ENCODE measurements at regions not wholly inside any gene's neighbourhood (a gene's known extent, or its start where the extent isn't known, plus 50 kb on each side); places are given as distances from the start of the nearest gene placed in this dataset.

DNA sequence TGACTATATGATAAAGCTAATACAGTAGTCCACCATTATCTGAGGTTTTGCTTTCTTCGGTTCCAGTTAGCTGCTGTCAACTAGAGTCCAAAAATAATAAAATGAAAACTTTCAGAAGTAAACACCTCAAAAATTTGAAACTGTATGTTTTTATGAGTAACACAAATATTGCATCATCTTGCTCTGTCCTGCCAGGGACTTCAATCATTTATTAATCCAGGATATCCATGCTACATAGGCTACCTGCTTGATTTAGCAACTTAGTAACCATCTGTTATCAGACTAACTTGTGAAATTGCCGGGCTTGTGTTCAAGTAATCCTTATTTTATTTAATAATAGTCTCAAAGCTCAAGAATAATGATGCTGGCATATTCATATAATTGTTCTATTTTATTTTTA is 1537.8 kb upstream of the PABPC4L start:
- H2AFZ ChIP-seq (replicated peaks), result no peak overlapping the region
- no peak for DNase-seq (ENCODE audit: low spot score)
- no peak overlapping the region for H3K4me3 ChIP-seq
- no peaks in the 10 kb centered on the region for H3K36me3 ChIP-seq
- H3K9ac ChIP-seq, result no peak overlapping the region
- H3K4me2 ChIP-seq, result no peak overlapping the region
- no peaks in the 10 kb centered on the region for H3K79me2 ChIP-seq (ENCODE audit: low read depth)
- no peaks in the 10 kb centered on the region for H3K9me3 ChIP-seq (ENCODE audit: low read depth)
- H3K4me1 ChIP-seq, result peaks cover 15% of the 10 kb centered on the region
- Mint-ChIP-seq H3K4me3 (no peak overlapping the region), H3K4me1 (peaks cover 20% of the 10 kb centered on the region), H3K9me3 (no peaks in the 10 kb centered on the region), H3K27ac (no peak overlapping the region), H3K36me3 (no peaks in the 10 kb centered on the region), H3K27me3 (ENCODE audit: insufficient read depth, low read depth) (no peaks in the 10 kb centered on the region)
- H4K20me1 ChIP-seq (ENCODE audit: low read depth), result no peaks in the 10 kb centered on the region
- no peaks in the 10 kb centered on the region for H3K27me3 ChIP-seq
- no peaks in the 10 kb centered on the region for H3F3A ChIP-seq (ENCODE audit: low read depth)
- H3K27ac ChIP-seq, result no peak overlapping the region
- TF ChIP-seq, protein P1, sequence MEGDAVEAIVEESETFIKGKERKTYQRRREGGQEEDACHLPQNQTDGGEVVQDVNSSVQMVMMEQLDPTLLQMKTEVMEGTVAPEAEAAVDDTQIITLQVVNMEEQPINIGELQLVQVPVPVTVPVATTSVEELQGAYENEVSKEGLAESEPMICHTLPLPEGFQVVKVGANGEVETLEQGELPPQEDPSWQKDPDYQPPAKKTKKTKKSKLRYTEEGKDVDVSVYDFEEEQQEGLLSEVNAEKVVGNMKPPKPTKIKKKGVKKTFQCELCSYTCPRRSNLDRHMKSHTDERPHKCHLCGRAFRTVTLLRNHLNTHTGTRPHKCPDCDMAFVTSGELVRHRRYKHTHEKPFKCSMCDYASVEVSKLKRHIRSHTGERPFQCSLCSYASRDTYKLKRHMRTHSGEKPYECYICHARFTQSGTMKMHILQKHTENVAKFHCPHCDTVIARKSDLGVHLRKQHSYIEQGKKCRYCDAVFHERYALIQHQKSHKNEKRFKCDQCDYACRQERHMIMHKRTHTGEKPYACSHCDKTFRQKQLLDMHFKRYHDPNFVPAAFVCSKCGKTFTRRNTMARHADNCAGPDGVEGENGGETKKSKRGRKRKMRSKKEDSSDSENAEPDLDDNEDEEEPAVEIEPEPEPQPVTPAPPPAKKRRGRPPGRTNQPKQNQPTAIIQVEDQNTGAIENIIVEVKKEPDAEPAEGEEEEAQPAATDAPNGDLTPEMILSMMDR (IDR thresholded peaks at IDR 0.05), result no peak
- no peak for TF ChIP-seq EZH2phosphoT487 (IDR thresholded peaks at IDR 0.05)
- TF ChIP-seq EZH2 (IDR thresholded peaks at IDR 0.05), result no peak

DNA sequence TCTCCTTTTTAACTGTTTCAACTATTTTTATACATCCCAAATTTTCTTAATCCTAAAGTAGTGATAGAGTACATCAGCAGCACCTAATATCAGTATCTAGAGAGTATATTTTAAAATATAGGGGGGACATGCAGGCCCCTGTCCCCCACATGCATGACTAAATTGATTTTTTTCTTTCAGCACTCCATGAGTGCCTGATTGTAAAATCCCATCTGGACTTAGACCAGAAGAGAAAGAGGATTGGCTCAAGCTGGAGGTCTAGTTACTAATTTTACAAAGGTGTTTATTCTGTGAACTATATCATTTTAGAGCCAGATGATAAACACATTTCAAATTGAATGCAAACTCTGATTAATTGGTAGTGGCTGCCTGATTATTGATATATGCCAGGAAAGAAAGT is 1533.9 kb upstream of the PABPC4L start:
- H3K36me3 Mint-ChIP-seq, result no peaks in the 10 kb centered on the region
- H3K4me3 ChIP-seq, result no peak overlapping the region
- no peak overlapping the region for H3K4me2 ChIP-seq
- no peaks in the 10 kb centered on the region for H3K9me3 Mint-ChIP-seq
- no peaks in the 10 kb centered on the region for H3K9me3 ChIP-seq (ENCODE audit: low read depth)
- no peaks in the 10 kb centered on the region for H3K27me3 Mint-ChIP-seq (ENCODE audit: insufficient read depth, low read depth)
- no peak overlapping the region for H3K9ac ChIP-seq
- no peaks in the 10 kb centered on the region for H4K20me1 ChIP-seq (ENCODE audit: low read depth)
- no peak overlapping the region for H3K4me3 Mint-ChIP-seq
- TF ChIP-seq EZH2 (IDR thresholded peaks at IDR 0.05) (no peak), EZH2phosphoT487 (IDR thresholded peaks at IDR 0.05) (no peak)
- TF ChIP-seq, protein P1 (IDR thresholded peaks at IDR 0.05), result no peak
- H2AFZ ChIP-seq (replicated peaks), result no peak overlapping the region
- no peaks in the 10 kb centered on the region for H3K36me3 ChIP-seq
- no peaks in the 10 kb centered on the region for H3K4me1 Mint-ChIP-seq
- no peaks in the 10 kb centered on the region for H3K4me1 ChIP-seq
- no peaks in the 10 kb centered on the region for H3F3A ChIP-seq (ENCODE audit: low read depth)
- no peaks in the 10 kb centered on the region for H3K79me2 ChIP-seq (ENCODE audit: low read depth)
- no peak overlapping the region for H3K27ac ChIP-seq
- H3K27me3 ChIP-seq, result no peaks in the 10 kb centered on the region
- no peak overlapping the region for H3K27ac Mint-ChIP-seq
- no peak for DNase-seq (ENCODE audit: low spot score)

DNA sequence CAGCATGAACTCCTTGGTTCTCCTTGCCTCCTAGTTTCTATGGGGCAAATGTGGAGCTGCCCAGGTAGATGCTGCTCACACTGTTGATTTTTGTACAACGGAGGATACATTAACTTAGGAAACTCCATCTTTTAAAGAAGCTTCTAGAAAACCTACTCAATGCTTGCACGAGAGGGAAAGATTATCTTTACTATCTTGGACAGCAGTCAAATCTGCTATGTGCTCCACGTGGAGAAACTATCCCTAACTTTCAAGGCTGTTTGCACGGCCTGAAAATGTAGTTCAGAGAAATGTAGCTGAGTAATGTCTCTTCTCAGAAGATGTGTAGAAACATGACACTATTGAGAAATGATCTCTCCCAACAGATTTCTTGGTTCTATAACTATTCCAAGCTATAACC is 1530.9 kb upstream of the PABPC4L start:
- no peak for DNase-seq (ENCODE audit: low spot score)
- Histone ChIP-seq H3K9ac (no peak overlapping the region), H3K4me3 (no peak overlapping the region), H3F3A (ENCODE audit: low read depth) (no peaks in the 10 kb centered on the region), H3K9me3 (ENCODE audit: low read depth) (no peaks in the 10 kb centered on the region), H2AFZ (replicated peaks) (no peak overlapping the region), H3K4me1 (no peaks in the 10 kb centered on the region), H3K27ac (no peak overlapping the region), H3K27me3 (no peaks in the 10 kb centered on the region), H4K20me1 (ENCODE audit: low read depth) (no peaks in the 10 kb centered on the region), H3K79me2 (ENCODE audit: low read depth) (no peaks in the 10 kb centered on the region), H3K36me3 (no peaks in the 10 kb centered on the region), H3K4me2 (no peak overlapping the region)
- Mint-ChIP-seq H3K27ac (no peak overlapping the region), H3K9me3 (no peaks in the 10 kb centered on the region), H3K27me3 (ENCODE audit: insufficient read depth, low read depth) (no peaks in the 10 kb centered on the region), H3K4me3 (no peak overlapping the region), H3K36me3 (no peaks in the 10 kb centered on the region), H3K4me1 (no peaks in the 10 kb centered on the region)
- no peak for TF ChIP-seq EZH2phosphoT487 (IDR thresholded peaks at IDR 0.05)
- TF ChIP-seq, protein P1 (IDR thresholded peaks at IDR 0.05), result no peak
- no peak for TF ChIP-seq EZH2 (IDR thresholded peaks at IDR 0.05)

DNA sequence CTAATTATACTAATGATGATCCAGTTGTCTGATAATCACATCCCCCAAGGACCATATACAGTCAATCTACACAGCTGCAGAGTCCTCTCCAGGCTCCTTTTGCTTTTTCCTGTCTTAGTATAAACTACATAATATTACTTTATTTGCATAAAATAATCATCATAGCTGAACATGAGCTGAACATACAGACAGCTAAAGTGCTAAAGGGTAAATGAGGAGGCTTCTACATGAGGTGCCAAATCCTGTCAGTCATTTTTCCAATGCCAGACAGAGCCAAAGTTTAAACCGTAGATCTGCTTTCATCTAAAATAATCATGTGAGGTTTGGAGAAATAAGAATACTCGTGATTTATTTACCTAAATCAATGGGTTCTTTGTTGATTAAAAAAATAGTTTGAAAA is 1530.1 kb upstream of the PABPC4L start:
- H3K9ac ChIP-seq, result no peak overlapping the region
- H3K27ac ChIP-seq, result no peak overlapping the region
- H3K79me2 ChIP-seq (ENCODE audit: low read depth), result no peaks in the 10 kb centered on the region

More for the DNA sequence above, 1530.1 kb upstream of the PABPC4L start:
- no peak overlapping the region for H3K4me2 ChIP-seq
- no peaks in the 10 kb centered on the region for H3K27me3 ChIP-seq
- H2AFZ ChIP-seq (replicated peaks), result no peak overlapping the region
- H3F3A ChIP-seq (ENCODE audit: low read depth), result no peaks in the 10 kb centered on the region
- no peak overlapping the region for H3K4me3 ChIP-seq
- H3K27me3 Mint-ChIP-seq (ENCODE audit: insufficient read depth, low read depth), result no peaks in the 10 kb centered on the region
- DNase-seq (ENCODE audit: low spot score), result no peak
- H3K36me3 ChIP-seq, result no peaks in the 10 kb centered on the region
- no peak overlapping the region for H3K27ac Mint-ChIP-seq
- no peak for TF ChIP-seq EZH2 (IDR thresholded peaks at IDR 0.05)
- TF ChIP-seq EZH2phosphoT487 (IDR thresholded peaks at IDR 0.05), result no peak
- TF ChIP-seq, protein P1 (IDR thresholded peaks at IDR 0.05), result no peak
- H3K4me1 Mint-ChIP-seq, result no peaks in the 10 kb centered on the region
- no peaks in the 10 kb centered on the region for H3K9me3 Mint-ChIP-seq
- no peaks in the 10 kb centered on the region for H4K20me1 ChIP-seq (ENCODE audit: low read depth)
- H3K4me1 ChIP-seq, result no peaks in the 10 kb centered on the region
- no peaks in the 10 kb centered on the region for H3K36me3 Mint-ChIP-seq
- H3K9me3 ChIP-seq (ENCODE audit: low read depth), result no peaks in the 10 kb centered on the region
- H3K4me3 Mint-ChIP-seq, result no peak overlapping the region
